Liver (tissue), 8 donors: ENCODE measurements at regions not wholly inside any gene's neighbourhood (a gene's known extent, or its start where the extent isn't known, plus 50 kb on each side); places are given as distances from the start of the nearest gene placed in this dataset.

Source experiments
- DNase-seq: peaks from one replicate; pipeline ENCODE4 v3.0.0-alpha.2; 2017; ENCODE audit warnings: low spot score
- H3K27ac ChIP-seq, 2 donors: one replicate each; pipeline ENCODE4 v1.7.0; 2013; ENCODE audit warnings: inconsistent platforms in 2 of 2, low read length in 2 of 2, control low read depth in 1 of 2, low read depth in 1 of 2, mild to moderate bottlenecking in 1 of 2
- H3K27me3 ChIP-seq, 4 donors: one replicate each; pipeline versions ENCODE4 v1.6.1 to v1.7.0; 2013; ENCODE audit warnings: low read length in 3 of 4, inconsistent platforms in 1 of 4, mild to moderate bottlenecking in 1 of 4, moderate library complexity in 1 of 4; ENCODE audit not compliant: control insufficient read depth in 4 of 4, insufficient read depth in 4 of 4
- H3K36me3 ChIP-seq, 4 donors: one replicate each; pipeline versions ENCODE4 v1.6.1 to v1.7.0; 2013; ENCODE audit warnings: low read length in 3 of 4, mild to moderate bottlenecking in 3 of 4, low read depth in 1 of 4, moderate library complexity in 1 of 4; ENCODE audit not compliant: control insufficient read depth in 4 of 4, insufficient read depth in 3 of 4
- H3K4me1 ChIP-seq, 4 donors: one replicate each; pipeline versions ENCODE4 v1.6.1 to v1.7.0; 2013; ENCODE audit warnings: low read length in 3 of 4, mild to moderate bottlenecking in 3 of 4, moderate library complexity in 1 of 4; ENCODE audit not compliant: control insufficient read depth in 4 of 4, insufficient read depth in 4 of 4
- H3K4me3 ChIP-seq, 3 donors: one replicate each; pipeline versions ENCODE4 v1.6.1 to v1.7.0; 2013; ENCODE audit warnings: low read length in 3 of 3, control low read depth in 1 of 3, low read depth in 1 of 3, mild to moderate bottlenecking in 1 of 3
- H3K9ac ChIP-seq, 2 donors: one replicate each; pipeline ENCODE4 v1.7.0; 2013; ENCODE audit warnings: low read length in 2 of 2, mild to moderate bottlenecking in 2 of 2, moderate library complexity in 2 of 2, control low read depth in 1 of 2, low read depth in 1 of 2
- H3K9me3 ChIP-seq, 4 donors: one replicate each; pipeline versions ENCODE4 v1.6.1 to v1.7.0; 2013; ENCODE audit warnings: low read length in 3 of 4; ENCODE audit not compliant: control insufficient read depth in 4 of 4
- EGR1 ChIP-seq, 2 donors: IDR thresholded peaks; 2 replicates each; pipeline ENCODE4 v1.6.1; 2016 to 2018; ENCODE audit warnings: antibody characterized with exemption in 2 of 2, low read depth in 2 of 2
- FOXA1 ChIP-seq: IDR thresholded peaks from 2 replicates; pipeline ENCODE4 v1.6.1; 2016; ENCODE audit warnings: antibody characterized with exemption
- FOXA2 ChIP-seq: IDR thresholded peaks from 2 replicates; pipeline ENCODE4 v1.6.1; 2016; ENCODE audit warnings: antibody characterized with exemption
- GABPA ChIP-seq, 2 donors: IDR thresholded peaks in 1 of 2; conservative IDR thresholded peaks in 1 of 2; 2 replicates each; pipeline ENCODE4 v1.6.1; 2016; ENCODE audit warnings: antibody characterized with exemption in 2 of 2, mild to moderate bottlenecking in 1 of 2, moderate library complexity in 1 of 2
- HNF4A ChIP-seq, 2 donors: conservative IDR thresholded peaks; 2 replicates each; pipeline ENCODE4 v1.6.1; 2016; ENCODE audit warnings: antibody characterized with exemption in 2 of 2, mild to moderate bottlenecking in 2 of 2
- HNF4G ChIP-seq: IDR thresholded peaks from 2 replicates; pipeline ENCODE4 v1.6.1; 2016; ENCODE audit warnings: antibody characterized with exemption
- JUND ChIP-seq, 2 donors: IDR thresholded peaks; 2 replicates each; pipeline ENCODE4 v1.6.1; 2016; ENCODE audit warnings: antibody characterized with exemption in 2 of 2
- NR2F2 ChIP-seq: IDR thresholded peaks from 2 replicates; pipeline ENCODE4 v1.6.1; 2016; ENCODE audit warnings: antibody characterized with exemption
- RAD21 ChIP-seq, 2 donors: IDR thresholded peaks; 2 replicates each; pipeline ENCODE4 v1.6.1; 2016; ENCODE audit warnings: antibody characterized with exemption in 2 of 2, mild to moderate bottlenecking in 2 of 2
- TAF1 ChIP-seq: conservative IDR thresholded peaks from 2 replicates; pipeline ENCODE4 v1.6.1; 2016; ENCODE audit warnings: antibody characterized with exemption, mild to moderate bottlenecking
- YY1 ChIP-seq: IDR thresholded peaks from 2 replicates; pipeline ENCODE4 v1.6.1; 2016; ENCODE audit warnings: antibody characterized with exemption, mild to moderate bottlenecking
- WGBS: extraction: QIAGEN DNeasy Blood & Tissue Kit; methylation state at CpG from one replicate; pipeline ENCODE4 v1.1.7; 2013; 5-methylcytosine and 5-hydroxymethylcytosine counted together
- TF ChIP-seq, protein P1 (sequence below): IDR thresholded peaks from 2 replicates; pipeline ENCODE4 v1.6.1; 2016; ENCODE audit warnings: antibody characterized with exemption, mild to moderate bottlenecking
- TF ChIP-seq, protein P2 (sequence below): IDR thresholded peaks from 2 replicates; pipeline ENCODE4 v1.6.1; 2016; ENCODE audit warnings: antibody characterized with exemption
- TF ChIP-seq, protein P3 (sequence below): IDR thresholded peaks from 2 replicates; pipeline ENCODE4 v1.6.1; 2016; ENCODE audit warnings: antibody characterized with exemption
- TF ChIP-seq, protein P4 (sequence below): fragments of 150-350 bp; IDR thresholded peaks from 2 replicates; pipeline ENCODE4 v1.5.1; 2017; ENCODE audit warnings: improper control_type of control experiment, low read depth, low read length; ENCODE audit not compliant: missing input control
- donor health status: healthy.
- donor health status: healthy.
- donor health status: healthy.
- donor health status: healthy.
- donor health status: healthy.

DNA sequence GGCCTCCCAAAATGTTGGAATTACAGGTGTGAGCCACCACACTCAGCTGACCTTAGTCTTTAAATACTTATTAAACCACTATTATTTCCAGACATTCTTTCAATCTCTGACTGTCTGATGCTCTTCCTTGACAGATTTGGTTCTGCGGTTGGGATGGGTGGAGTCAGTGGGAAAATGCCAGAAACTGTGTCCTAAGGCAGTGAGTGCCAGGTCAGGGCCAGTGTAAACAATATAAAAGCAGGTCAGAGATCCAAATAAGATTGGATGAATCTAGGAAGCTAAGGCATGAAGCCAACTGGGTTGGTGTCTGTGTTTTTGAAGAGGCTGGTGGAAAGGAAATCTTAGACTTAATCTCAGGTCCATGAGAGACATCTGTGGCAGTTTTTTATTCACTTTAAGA, 74.7 kb downstream of the KLF5 start:
- no peak overlapping the region for H3K9ac ChIP-seq
- TF ChIP-seq, protein P1, sequence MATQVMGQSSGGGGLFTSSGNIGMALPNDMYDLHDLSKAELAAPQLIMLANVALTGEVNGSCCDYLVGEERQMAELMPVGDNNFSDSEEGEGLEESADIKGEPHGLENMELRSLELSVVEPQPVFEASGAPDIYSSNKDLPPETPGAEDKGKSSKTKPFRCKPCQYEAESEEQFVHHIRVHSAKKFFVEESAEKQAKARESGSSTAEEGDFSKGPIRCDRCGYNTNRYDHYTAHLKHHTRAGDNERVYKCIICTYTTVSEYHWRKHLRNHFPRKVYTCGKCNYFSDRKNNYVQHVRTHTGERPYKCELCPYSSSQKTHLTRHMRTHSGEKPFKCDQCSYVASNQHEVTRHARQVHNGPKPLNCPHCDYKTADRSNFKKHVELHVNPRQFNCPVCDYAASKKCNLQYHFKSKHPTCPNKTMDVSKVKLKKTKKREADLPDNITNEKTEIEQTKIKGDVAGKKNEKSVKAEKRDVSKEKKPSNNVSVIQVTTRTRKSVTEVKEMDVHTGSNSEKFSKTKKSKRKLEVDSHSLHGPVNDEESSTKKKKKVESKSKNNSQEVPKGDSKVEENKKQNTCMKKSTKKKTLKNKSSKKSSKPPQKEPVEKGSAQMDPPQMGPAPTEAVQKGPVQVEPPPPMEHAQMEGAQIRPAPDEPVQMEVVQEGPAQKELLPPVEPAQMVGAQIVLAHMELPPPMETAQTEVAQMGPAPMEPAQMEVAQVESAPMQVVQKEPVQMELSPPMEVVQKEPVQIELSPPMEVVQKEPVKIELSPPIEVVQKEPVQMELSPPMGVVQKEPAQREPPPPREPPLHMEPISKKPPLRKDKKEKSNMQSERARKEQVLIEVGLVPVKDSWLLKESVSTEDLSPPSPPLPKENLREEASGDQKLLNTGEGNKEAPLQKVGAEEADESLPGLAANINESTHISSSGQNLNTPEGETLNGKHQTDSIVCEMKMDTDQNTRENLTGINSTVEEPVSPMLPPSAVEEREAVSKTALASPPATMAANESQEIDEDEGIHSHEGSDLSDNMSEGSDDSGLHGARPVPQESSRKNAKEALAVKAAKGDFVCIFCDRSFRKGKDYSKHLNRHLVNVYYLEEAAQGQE = no peak
- TF ChIP-seq, protein P2, sequence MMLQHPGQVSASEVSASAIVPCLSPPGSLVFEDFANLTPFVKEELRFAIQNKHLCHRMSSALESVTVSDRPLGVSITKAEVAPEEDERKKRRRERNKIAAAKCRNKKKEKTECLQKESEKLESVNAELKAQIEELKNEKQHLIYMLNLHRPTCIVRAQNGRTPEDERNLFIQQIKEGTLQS = no peak
- TF ChIP-seq NR2F2 (no peak), HNF4G (no peak)
- H3K36me3 ChIP-seq = no peaks in the 10 kb centered on the region
- WGBS = 46% methylated on average over 1 of the region's 1 CpG
- H3K4me1 ChIP-seq = no peaks in the 10 kb centered on the region
- no peaks in the 10 kb centered on the region for H3K27me3 ChIP-seq
- H3K9me3 ChIP-seq = no peaks in the 10 kb centered on the region
- H3K4me3 ChIP-seq = no peak overlapping the region
- no peak for DNase-seq
- no peak overlapping the region for H3K27ac ChIP-seq

DNA sequence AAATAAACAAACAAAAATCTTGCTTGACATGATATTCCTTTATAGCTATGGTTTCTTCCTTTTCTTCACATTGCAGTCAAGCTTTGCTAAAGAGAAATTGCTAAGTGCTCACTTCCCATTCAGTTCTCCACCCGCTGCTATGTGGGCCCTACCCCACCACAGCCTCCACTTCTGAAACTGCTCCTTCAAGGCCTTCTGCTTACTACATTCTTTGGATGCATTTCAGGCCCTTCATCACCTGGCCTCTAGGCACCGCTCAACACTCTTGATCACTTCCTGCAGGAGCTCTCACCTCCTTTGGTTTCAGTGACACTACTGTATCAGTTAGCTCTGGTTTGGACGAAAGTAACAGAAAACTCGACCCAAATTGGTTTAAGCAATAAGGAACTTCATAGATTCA, 72.4 kb downstream of the KLF5 start:
- H3K9me3 ChIP-seq = no peaks in the 10 kb centered on the region
- no peaks in the 10 kb centered on the region for H3K36me3 ChIP-seq
- H3K27me3 ChIP-seq = no peaks in the 10 kb centered on the region
- no peak for TF ChIP-seq FOXA2
- TF ChIP-seq NR2F2 = no peak
- TF ChIP-seq HNF4G = no peak
- no peak for TF ChIP-seq EGR1 (IDR thresholded peaks at IDR 0.05; ENCODE audit: low read depth in 2 of 2)
- TF ChIP-seq, protein P1 = no peak
- no peak for TF ChIP-seq YY1
- TF ChIP-seq JUND (IDR thresholded peaks at IDR 0.05) = no peak
- TF ChIP-seq TAF1 = no peak
- TF ChIP-seq, protein P3, sequence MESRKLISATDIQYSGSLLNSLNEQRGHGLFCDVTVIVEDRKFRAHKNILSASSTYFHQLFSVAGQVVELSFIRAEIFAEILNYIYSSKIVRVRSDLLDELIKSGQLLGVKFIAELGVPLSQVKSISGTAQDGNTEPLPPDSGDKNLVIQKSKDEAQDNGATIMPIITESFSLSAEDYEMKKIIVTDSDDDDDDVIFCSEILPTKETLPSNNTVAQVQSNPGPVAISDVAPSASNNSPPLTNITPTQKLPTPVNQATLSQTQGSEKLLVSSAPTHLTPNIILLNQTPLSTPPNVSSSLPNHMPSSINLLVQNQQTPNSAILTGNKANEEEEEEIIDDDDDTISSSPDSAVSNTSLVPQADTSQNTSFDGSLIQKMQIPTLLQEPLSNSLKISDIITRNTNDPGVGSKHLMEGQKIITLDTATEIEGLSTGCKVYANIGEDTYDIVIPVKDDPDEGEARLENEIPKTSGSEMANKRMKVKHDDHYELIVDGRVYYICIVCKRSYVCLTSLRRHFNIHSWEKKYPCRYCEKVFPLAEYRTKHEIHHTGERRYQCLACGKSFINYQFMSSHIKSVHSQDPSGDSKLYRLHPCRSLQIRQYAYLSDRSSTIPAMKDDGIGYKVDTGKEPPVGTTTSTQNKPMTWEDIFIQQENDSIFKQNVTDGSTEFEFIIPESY = no peak
- TF ChIP-seq GABPA (IDR thresholded peaks at IDR 0.05 in 1 of 2, conservative IDR thresholded peaks at IDR 0.05 in 1 of 2) = no peak
- TF ChIP-seq, protein P4, sequence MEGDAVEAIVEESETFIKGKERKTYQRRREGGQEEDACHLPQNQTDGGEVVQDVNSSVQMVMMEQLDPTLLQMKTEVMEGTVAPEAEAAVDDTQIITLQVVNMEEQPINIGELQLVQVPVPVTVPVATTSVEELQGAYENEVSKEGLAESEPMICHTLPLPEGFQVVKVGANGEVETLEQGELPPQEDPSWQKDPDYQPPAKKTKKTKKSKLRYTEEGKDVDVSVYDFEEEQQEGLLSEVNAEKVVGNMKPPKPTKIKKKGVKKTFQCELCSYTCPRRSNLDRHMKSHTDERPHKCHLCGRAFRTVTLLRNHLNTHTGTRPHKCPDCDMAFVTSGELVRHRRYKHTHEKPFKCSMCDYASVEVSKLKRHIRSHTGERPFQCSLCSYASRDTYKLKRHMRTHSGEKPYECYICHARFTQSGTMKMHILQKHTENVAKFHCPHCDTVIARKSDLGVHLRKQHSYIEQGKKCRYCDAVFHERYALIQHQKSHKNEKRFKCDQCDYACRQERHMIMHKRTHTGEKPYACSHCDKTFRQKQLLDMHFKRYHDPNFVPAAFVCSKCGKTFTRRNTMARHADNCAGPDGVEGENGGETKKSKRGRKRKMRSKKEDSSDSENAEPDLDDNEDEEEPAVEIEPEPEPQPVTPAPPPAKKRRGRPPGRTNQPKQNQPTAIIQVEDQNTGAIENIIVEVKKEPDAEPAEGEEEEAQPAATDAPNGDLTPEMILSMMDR = no peak
- no peak for TF ChIP-seq HNF4A (conservative IDR thresholded peaks at IDR 0.05)
- TF ChIP-seq, protein P2 = no peak
- no peak for TF ChIP-seq FOXA1
- TF ChIP-seq RAD21 (IDR thresholded peaks at IDR 0.05) = no peak
- no peak overlapping the region for H3K27ac ChIP-seq
- DNase-seq = no peak
- H3K9ac ChIP-seq = no peak overlapping the region
- 87% methylated on average over 4 of the region's 4 CpGs for WGBS
- no peak overlapping the region for H3K4me3 ChIP-seq
- no peaks in the 10 kb centered on the region for H3K4me1 ChIP-seq
